LNCAP (cell line): ENCODE measurements at regions not wholly inside any gene's neighbourhood (a gene's known extent, or its start where the extent isn't known, plus 50 kb on each side); places are given as distances from the start of the nearest gene placed in this dataset.

ENCODE experiments used
- TF ChIP-seq, protein P1 (sequence below): fragments of 450-650 bp; IDR thresholded peaks from 2 replicates; pipeline ENCODE4 v1.5.1; 2017; ENCODE audit warnings: mild to moderate bottlenecking

DNA sequence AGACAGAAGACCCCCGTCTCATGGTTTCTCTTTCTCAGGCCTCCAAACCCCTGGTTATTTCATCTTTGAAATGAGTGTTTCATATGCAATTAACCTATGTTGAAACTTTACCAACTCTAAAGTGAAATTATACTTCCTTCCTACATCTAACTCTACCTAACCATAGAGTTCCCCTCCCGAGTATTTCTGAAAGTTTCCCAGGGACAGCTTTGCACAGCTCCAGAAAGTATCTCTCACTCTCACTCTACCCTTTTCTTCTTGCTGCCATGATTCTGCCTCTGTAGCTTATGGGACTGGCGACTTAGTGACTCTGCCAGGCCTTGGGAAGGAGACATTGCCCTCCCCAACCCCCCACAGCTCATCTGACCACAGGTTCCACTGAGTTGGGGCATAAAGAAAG, 107.9 kb downstream of the B3GNT2 start:
- TF ChIP-seq, protein P1, sequence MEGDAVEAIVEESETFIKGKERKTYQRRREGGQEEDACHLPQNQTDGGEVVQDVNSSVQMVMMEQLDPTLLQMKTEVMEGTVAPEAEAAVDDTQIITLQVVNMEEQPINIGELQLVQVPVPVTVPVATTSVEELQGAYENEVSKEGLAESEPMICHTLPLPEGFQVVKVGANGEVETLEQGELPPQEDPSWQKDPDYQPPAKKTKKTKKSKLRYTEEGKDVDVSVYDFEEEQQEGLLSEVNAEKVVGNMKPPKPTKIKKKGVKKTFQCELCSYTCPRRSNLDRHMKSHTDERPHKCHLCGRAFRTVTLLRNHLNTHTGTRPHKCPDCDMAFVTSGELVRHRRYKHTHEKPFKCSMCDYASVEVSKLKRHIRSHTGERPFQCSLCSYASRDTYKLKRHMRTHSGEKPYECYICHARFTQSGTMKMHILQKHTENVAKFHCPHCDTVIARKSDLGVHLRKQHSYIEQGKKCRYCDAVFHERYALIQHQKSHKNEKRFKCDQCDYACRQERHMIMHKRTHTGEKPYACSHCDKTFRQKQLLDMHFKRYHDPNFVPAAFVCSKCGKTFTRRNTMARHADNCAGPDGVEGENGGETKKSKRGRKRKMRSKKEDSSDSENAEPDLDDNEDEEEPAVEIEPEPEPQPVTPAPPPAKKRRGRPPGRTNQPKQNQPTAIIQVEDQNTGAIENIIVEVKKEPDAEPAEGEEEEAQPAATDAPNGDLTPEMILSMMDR, result no peak

GRCh38 chr2:62302631-62303435, 106.9 kb downstream of the B3GNT2 start:
- TF ChIP-seq, protein P1, result no peak

DNA sequence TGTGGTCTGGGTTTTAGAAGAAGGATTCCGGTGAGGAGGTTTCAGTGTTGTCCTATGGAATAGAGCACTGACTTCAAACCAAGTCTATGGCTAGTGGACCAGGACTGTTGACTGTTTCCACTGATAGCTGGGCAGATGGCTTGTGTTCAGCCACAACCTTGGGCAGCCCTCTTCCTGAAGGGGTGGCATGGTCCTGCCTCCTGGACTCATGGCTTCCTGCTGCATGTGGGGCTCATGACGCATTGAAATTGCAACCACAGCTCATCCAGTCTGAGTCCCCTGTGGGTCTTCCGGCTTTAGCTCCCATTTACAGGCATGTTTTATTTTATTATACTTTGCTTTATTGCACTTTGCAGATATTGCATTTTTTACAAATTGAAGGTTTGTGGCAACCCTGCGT, 105.0 kb downstream of the B3GNT2 start:
- TF ChIP-seq, protein P1, result no peak

- TF ChIP-seq, protein P1, result no peak
These were observed 101.7 kb downstream of the B3GNT2 start for GRCh38 chr2:62297624-62298010.

- TF ChIP-seq, protein P1, result no peak
These were observed 101.1 kb downstream of the B3GNT2 start for GRCh38 chr2:62296832-62297623.

- TF ChIP-seq, protein P1, result no peak
These were observed 100.3 kb downstream of the B3GNT2 start for GRCh38 chr2:62296034-62296831.
